ENCODE measurements at regions not wholly inside any gene's neighbourhood (a gene's known extent, or its start where the extent isn't known, plus 50 kb on each side); places are given as distances from the start of the nearest gene placed in this dataset.
A peak's percentile ranks its signal among the peaks of the same experiment; 100 is the strongest.

DNA sequence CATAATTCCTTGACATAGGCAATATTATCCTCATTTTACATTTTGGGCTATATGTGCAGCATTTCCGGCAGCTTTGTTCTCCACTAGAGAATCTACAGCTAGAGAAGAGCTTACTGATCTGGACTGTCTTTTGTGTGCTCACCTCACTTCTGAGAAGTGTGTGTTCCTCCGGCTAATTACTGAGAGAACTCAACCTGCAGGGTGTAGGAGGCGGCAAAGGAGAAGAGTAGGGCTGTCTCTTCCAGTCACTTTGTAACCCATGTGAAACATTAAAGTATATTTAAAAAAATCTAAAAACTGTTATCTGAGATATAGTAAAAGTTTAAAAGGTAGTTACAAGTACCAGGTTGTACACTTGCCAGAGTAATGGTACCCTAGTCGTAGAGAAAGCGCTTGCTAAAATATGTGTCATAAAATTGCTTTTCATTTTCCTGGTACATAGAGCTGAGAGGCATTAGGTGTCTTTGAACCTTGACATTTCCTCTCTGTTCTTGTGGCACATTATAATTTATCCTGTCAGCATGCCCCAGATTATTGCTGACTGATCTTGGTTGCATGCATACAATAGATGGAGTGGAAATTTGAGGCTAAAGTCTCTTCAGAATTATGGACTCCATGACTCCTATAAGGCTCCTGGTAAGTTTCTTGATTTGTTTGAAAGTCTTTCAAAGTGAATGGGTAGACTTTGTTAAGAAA lies 381.9 kb downstream of the LMO7 start:
- FAIRE-seq: no peak
- no peak for DNase-seq (ENCODE audit: insufficient read length, low spot score)
- TF ChIP-seq POLR2AphosphoS5 (IDR thresholded peaks at IDR 0.05; ENCODE audit: low read depth, low read length) (no peak), PAX5 (IDR thresholded peaks at IDR 0.05; ENCODE audit: insufficient read depth, low read length, severe bottlenecking) (no peak), TAF1 (IDR thresholded peaks at IDR 0.05; ENCODE audit: low read depth, low read length) (no peak), POLR2A (IDR thresholded peaks at IDR 0.05; ENCODE audit: low read depth, low read length) (no peak), SPI1 (IDR thresholded peaks at IDR 0.05; ENCODE audit: low read depth, low read length) (no peak), POU2F2 (IDR thresholded peaks at IDR 0.05; ENCODE audit: low read depth, low read length) (no peak)

DNA sequence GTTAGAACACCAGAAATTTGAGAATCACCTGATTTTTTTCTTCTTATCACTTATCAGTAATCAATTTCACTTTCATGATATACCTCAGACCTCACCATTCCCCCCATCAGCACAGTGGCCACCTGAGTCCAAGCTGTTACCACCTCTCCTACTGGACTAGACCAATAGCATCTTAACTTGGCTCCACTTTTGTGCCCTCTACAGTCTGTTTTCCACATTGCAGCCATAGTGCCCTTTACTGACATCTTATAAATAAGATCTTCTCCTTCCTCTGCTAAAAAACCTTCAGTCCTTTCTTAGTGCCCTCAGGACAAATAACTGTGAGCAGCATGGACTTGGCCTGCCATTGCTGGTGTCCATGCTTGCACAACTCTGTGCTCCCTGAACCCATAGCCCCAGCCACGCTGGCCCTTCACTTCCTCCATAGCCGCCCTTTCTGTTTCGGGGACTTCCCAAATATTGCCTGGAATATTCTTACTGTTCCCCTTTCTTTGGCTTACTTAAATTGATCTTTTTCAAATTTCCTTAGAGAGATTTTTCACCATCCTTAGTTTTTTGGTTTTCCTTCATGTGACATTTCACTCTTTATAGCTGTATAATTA lies 380.8 kb downstream of the LMO7 start:
- FAIRE-seq (peak; percentile 54), DNase-seq (ENCODE audit: insufficient read length, low spot score) (peak; percentile 1)
- TF ChIP-seq POU2F2 (IDR thresholded peaks at IDR 0.05; ENCODE audit: low read depth, low read length): no peak
- TF ChIP-seq POLR2A (IDR thresholded peaks at IDR 0.05; ENCODE audit: low read depth, low read length): no peak
- no peak for TF ChIP-seq TAF1 (IDR thresholded peaks at IDR 0.05; ENCODE audit: low read depth, low read length)
- TF ChIP-seq SPI1 (IDR thresholded peaks at IDR 0.05; ENCODE audit: low read depth, low read length): no peak
- no peak for TF ChIP-seq PAX5 (IDR thresholded peaks at IDR 0.05; ENCODE audit: insufficient read depth, low read length, severe bottlenecking)
- no peak for TF ChIP-seq POLR2AphosphoS5 (IDR thresholded peaks at IDR 0.05; ENCODE audit: low read depth, low read length)

DNA sequence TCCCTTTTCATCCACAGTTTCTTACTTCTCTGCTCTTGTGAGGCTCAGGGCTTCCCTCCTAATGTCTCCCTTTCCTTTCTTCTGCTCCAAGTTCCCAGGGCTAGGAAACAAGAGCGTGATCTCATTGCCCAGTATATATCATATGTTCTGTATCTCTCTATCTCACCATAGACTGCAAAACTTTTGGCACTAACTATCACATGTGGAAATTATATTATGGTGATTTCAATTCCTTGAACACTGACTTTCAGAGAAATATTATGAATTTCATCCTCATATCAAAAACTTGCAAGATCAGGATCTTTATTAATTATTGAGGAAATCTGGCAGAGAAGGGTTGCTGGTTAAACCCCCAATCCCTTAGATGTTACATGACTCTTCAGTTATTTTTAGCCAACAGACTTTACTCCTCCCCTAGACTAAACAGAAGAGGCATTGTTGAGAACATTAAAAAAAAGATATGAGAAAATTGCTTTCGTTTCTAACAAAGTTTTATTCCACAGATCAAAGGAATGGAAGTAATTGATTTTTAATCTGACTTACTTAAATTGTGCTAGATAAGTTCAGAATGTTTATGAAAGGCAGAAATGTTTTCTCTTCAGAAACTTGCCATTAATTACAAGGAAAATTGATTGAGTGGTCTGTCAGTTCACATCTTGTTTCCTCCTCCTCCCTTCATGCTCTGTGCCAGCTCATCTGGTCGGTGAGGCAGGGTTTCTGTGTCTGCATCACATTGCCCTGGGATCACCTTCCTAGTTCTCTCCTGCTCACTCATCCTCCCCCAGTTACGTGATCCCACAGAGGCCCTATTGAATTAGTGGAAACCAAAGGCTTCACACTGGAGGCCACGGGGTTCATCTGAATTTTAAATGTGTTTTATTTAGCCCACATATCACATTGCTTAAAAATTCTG lies 378.5 kb downstream of the LMO7 start:
- TF ChIP-seq SPI1 (IDR thresholded peaks at IDR 0.05; ENCODE audit: low read depth, low read length) (no peak), PAX5 (IDR thresholded peaks at IDR 0.05; ENCODE audit: insufficient read depth, low read length, severe bottlenecking) (no peak)
- no peak for DNase-seq (ENCODE audit: insufficient read length, low spot score)
- no peak for FAIRE-seq

DNA sequence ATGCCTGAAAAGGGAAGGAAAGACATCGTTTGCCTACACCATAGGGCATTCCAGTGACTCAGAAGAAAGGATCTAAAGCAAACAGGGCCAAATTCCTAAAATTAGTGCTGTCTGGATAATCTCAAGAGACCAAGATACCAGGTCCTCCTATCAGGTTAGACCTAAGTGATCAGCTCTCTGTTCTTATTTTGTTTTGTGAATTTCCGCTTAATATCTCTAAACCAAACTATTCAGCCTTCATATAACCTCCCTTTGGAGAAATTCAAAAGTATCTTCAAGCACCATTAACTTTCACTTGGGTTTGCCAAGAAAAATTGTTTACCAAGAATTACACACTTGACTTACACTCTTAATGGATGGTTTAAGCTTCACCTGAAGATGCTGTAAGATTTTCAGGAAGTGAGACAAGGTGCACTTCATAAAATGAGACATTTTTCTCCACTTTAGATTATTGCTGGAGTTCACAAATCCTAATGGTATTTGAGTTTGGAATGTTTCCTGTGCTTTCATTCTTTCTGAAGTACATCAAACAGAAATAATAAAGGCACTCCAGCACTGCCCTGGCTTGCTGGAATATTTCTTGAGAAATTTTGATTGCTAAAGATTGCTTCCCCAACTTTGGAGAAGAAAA lies 376.1 kb downstream of the LMO7 start:
- FAIRE-seq (no peak), DNase-seq (ENCODE audit: insufficient read length, low spot score) (no peak)
- TF ChIP-seq PAX5 (IDR thresholded peaks at IDR 0.05; ENCODE audit: insufficient read depth, low read length, severe bottlenecking) (no peak), POLR2AphosphoS5 (IDR thresholded peaks at IDR 0.05; ENCODE audit: low read depth, low read length) (no peak), SPI1 (IDR thresholded peaks at IDR 0.05; ENCODE audit: low read depth, low read length) (peak; percentile 36; the same call in 1 of the 2 replicates)

DNA sequence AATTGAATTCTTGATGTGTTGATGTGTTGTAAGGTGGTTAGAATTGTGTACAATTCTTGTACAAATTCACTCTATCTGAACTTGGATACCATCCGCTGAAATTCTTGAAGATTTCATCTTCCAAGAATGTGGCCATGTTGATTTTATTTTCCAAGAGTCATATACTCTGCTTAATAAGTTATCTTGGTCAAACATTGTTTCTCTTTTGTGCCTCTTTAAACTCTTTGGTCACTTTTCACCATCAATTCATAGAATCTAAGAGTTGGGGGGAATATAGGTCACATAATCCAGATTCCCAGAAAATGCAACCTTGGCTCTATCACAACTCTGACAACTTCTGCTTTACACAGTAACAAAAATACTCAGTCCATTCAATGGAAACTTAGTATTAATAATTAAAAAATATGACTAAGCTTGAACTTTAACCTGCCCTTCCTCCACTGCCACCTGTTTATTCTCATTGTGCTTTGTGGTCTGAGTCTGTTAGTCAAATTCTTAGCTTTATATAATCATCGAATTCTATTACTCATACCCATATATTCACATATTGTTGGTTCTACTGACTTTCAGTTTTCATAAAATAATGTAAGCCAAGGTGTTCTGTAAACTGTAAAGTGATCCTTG lies 373.2 kb downstream of the LMO7 start:
- DNase-seq (ENCODE audit: insufficient read length, low spot score) (no peak), FAIRE-seq (no peak)
- TF ChIP-seq SPI1 (IDR thresholded peaks at IDR 0.05; ENCODE audit: low read depth, low read length) (no peak), TAF1 (IDR thresholded peaks at IDR 0.05; ENCODE audit: low read depth, low read length) (no peak), PAX5 (IDR thresholded peaks at IDR 0.05; ENCODE audit: insufficient read depth, low read length, severe bottlenecking) (no peak)

DNA sequence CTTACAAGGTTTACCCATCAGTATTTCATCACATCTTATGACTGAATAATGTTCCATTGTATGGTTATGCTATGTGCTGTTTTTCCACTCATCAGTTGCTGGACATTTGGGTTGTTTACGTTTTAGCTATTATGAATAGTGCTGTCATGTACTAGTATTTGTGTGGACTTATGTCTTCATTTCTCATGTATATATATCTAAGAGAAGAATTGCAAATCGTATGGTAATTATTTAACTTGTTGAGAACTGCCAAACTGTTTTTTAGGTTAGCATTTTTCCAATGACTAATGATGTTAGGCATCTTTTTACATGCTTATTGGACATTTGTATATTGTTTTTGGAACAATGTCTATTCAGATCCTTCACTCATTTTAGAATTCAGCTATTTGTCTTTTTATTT lies 368.3 kb downstream of the LMO7 start:
- no peak for DNase-seq (ENCODE audit: insufficient read length, low spot score)
- TF ChIP-seq SPI1 (IDR thresholded peaks at IDR 0.05; ENCODE audit: low read depth, low read length): no peak
- no peak for TF ChIP-seq PAX5 (IDR thresholded peaks at IDR 0.05; ENCODE audit: insufficient read depth, low read length, severe bottlenecking)
- TF ChIP-seq POU2F2 (IDR thresholded peaks at IDR 0.05; ENCODE audit: low read depth, low read length): no peak
- no peak for TF ChIP-seq POLR2A (IDR thresholded peaks at IDR 0.05; ENCODE audit: low read depth, low read length)
- TF ChIP-seq POLR2AphosphoS5 (IDR thresholded peaks at IDR 0.05; ENCODE audit: low read depth, low read length): no peak
- no peak for TF ChIP-seq TAF1 (IDR thresholded peaks at IDR 0.05; ENCODE audit: low read depth, low read length)
- FAIRE-seq: no peak

DNA sequence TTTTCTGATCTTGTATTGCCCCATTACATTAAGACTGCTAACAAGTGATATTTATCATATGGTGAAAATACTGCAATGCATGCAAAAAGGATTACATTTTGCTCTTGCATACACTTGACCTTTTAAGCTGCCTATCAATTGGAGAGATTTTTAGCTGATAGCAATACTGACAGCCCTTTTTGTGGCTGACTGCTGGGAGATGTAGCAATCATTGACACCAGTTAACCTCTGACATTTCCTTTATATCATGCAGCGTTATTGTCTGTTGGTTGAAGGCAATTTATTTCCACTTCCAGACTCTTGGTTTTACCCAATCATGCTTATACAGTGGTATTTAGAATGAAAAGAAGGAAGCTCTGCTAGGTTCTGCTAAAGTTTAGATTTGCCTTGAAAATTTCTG lies 364.0 kb downstream of the LMO7 start:
- no peak for DNase-seq (ENCODE audit: insufficient read length, low spot score)
- TF ChIP-seq PAX5 (IDR thresholded peaks at IDR 0.05; ENCODE audit: insufficient read depth, low read length, severe bottlenecking) (no peak), TAF1 (IDR thresholded peaks at IDR 0.05; ENCODE audit: low read depth, low read length) (no peak)
- no peak for FAIRE-seq

DNA sequence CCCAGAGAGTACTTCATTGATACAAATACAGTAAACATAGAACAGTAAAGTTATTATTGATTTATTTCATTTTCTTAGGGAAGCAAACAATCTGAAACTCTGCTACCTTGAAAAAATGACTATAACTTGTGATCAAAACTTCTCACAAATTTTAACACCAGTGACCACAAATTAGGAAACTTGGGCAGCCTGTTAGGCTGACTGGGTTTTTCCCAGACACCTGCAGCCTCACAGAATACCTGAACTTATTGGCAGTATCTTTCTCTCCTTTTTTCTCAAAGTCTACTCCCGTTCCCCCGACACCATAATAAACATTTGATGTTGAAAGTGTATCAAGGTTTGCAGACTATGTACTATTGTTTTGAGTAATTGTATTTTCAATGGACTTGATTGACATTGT lies 360.5 kb downstream of the LMO7 start:
- no peak for TF ChIP-seq POU2F2 (IDR thresholded peaks at IDR 0.05; ENCODE audit: low read depth, low read length)
- no peak for TF ChIP-seq PAX5 (IDR thresholded peaks at IDR 0.05; ENCODE audit: insufficient read depth, low read length, severe bottlenecking)
- no peak for TF ChIP-seq POLR2A (IDR thresholded peaks at IDR 0.05; ENCODE audit: low read depth, low read length)
- no peak for TF ChIP-seq POLR2AphosphoS5 (IDR thresholded peaks at IDR 0.05; ENCODE audit: low read depth, low read length)
- TF ChIP-seq TAF1 (IDR thresholded peaks at IDR 0.05; ENCODE audit: low read depth, low read length): no peak
- TF ChIP-seq SPI1 (IDR thresholded peaks at IDR 0.05; ENCODE audit: low read depth, low read length): no peak
- no peak for DNase-seq (ENCODE audit: insufficient read length, low spot score)
- FAIRE-seq: no peak

DNA sequence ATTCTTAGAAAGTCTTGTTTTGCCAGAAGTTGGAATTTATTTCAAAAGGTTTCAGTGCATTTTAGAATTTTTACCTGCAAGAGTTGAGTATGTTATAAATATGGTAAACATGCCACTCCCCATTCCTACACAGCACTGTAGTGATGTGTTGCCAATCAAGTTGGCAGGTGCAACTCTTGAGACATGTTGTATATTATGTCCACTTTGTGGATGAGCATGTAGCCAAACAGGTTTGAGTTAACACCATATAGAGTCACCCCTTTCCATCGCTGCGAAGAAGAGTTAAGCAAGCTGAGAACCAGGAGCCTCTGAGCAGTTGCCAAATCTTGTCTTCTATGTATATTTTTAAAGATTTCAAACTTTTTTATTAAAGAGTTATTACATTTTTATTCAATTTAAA lies 359.8 kb downstream of the LMO7 start:
- no peak for DNase-seq (ENCODE audit: insufficient read length, low spot score)
- no peak for FAIRE-seq
- TF ChIP-seq PAX5 (IDR thresholded peaks at IDR 0.05; ENCODE audit: insufficient read depth, low read length, severe bottlenecking) (no peak), SPI1 (IDR thresholded peaks at IDR 0.05; ENCODE audit: low read depth, low read length) (no peak), POLR2A (IDR thresholded peaks at IDR 0.05; ENCODE audit: low read depth, low read length) (no peak), POLR2AphosphoS5 (IDR thresholded peaks at IDR 0.05; ENCODE audit: low read depth, low read length) (no peak), POU2F2 (IDR thresholded peaks at IDR 0.05; ENCODE audit: low read depth, low read length) (no peak), TAF1 (IDR thresholded peaks at IDR 0.05; ENCODE audit: low read depth, low read length) (no peak)
